ENCODE measurements at regions not wholly inside any gene's neighbourhood (a gene's known extent, or its start where the extent isn't known, plus 50 kb on each side); places are given as distances from the start of the nearest gene placed in this dataset.

GRCh38 chr5:66364186-66364585 is 220.1 kb downstream of the SREK1 start:
- TF ChIP-seq NRF1 (IDR thresholded peaks at IDR 0.05; ENCODE audit: low read depth, low read length) (no peak), SMC3 (IDR thresholded peaks at IDR 0.05; ENCODE audit: low read depth, low read length) (no peak), TAF1 (IDR thresholded peaks at IDR 0.05; ENCODE audit: borderline replicate concordance, low read depth, low read length) (no peak), NFIC (IDR thresholded peaks at IDR 0.05; ENCODE audit: borderline replicate concordance) (no peak), EP300 (IDR thresholded peaks at IDR 0.05; ENCODE audit: borderline replicate concordance in 1 of 2, low read depth in 1 of 2, low read length in 1 of 2) (no peak), RCOR1 (IDR thresholded peaks at IDR 0.05; ENCODE audit: low read length) (no peak)
- TF ChIP-seq, protein P1, sequence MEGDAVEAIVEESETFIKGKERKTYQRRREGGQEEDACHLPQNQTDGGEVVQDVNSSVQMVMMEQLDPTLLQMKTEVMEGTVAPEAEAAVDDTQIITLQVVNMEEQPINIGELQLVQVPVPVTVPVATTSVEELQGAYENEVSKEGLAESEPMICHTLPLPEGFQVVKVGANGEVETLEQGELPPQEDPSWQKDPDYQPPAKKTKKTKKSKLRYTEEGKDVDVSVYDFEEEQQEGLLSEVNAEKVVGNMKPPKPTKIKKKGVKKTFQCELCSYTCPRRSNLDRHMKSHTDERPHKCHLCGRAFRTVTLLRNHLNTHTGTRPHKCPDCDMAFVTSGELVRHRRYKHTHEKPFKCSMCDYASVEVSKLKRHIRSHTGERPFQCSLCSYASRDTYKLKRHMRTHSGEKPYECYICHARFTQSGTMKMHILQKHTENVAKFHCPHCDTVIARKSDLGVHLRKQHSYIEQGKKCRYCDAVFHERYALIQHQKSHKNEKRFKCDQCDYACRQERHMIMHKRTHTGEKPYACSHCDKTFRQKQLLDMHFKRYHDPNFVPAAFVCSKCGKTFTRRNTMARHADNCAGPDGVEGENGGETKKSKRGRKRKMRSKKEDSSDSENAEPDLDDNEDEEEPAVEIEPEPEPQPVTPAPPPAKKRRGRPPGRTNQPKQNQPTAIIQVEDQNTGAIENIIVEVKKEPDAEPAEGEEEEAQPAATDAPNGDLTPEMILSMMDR (IDR thresholded peaks at IDR 0.05), result no peak
- TF ChIP-seq, protein P2, sequence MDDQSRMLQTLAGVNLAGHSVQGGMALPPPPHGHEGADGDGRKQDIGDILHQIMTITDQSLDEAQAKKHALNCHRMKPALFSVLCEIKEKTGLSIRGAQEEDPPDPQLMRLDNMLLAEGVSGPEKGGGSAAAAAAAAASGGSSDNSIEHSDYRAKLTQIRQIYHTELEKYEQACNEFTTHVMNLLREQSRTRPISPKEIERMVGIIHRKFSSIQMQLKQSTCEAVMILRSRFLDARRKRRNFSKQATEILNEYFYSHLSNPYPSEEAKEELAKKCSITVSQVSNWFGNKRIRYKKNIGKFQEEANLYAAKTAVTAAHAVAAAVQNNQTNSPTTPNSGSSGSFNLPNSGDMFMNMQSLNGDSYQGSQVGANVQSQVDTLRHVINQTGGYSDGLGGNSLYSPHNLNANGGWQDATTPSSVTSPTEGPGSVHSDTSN (IDR thresholded peaks at IDR 0.05), result no peak
- TF ChIP-seq, protein P3, sequence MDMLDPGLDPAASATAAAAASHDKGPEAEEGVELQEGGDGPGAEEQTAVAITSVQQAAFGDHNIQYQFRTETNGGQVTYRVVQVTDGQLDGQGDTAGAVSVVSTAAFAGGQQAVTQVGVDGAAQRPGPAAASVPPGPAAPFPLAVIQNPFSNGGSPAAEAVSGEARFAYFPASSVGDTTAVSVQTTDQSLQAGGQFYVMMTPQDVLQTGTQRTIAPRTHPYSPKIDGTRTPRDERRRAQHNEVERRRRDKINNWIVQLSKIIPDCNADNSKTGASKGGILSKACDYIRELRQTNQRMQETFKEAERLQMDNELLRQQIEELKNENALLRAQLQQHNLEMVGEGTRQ (IDR thresholded peaks at IDR 0.05; ENCODE audit: borderline replicate concordance, low read depth, low read length), result no peak
